Activated naive CD8-positive, alpha-beta T cell treated with anti-CD3 and anti-CD28 coated beads, Interleukin-2, amount 50 U/mL, for 24 hours (primary cell): ENCODE measurements at regions not wholly inside any gene's neighbourhood (a gene's known extent, or its start where the extent isn't known, plus 50 kb on each side); places are given as distances from the start of the nearest gene placed in this dataset.

Source experiments
- ATAC-seq: fragments of 150-1000 bp; cut with Tn5 transposase; one replicate; pipeline ENCODE4 v1.10.0; 2021
- DNase-seq: peaks from one replicate; pipeline ENCODE4 v3.0.0; 2021
- H3K27ac Mint-ChIP-seq: one replicate; pipeline ENCODE4 v1.8.0; 2021; ENCODE audit warnings: mild to moderate bottlenecking, mixed read lengths
- H3K27me3 Mint-ChIP-seq: one replicate; pipeline ENCODE4 v1.8.0; 2021; ENCODE audit warnings: mixed read lengths
- H3K36me3 Mint-ChIP-seq: one replicate; pipeline ENCODE4 v1.8.0; 2021; ENCODE audit warnings: low read depth, mixed read lengths
- H3K4me1 Mint-ChIP-seq: one replicate; pipeline ENCODE4 v1.8.0; 2021; ENCODE audit warnings: mixed read lengths
- H3K4me3 Mint-ChIP-seq: one replicate; pipeline ENCODE4 v1.8.0; 2021; ENCODE audit warnings: mild to moderate bottlenecking, moderate library complexity, mixed read lengths
- H3K9me3 Mint-ChIP-seq: one replicate; pipeline ENCODE4 v1.8.0; 2021; ENCODE audit warnings: mixed read lengths

- ATAC-seq (no peak), DNase-seq (no peak)
- H3K27ac Mint-ChIP-seq, result no peak overlapping the region
- no peaks in the 10 kb centered on the region for H3K36me3 Mint-ChIP-seq
- no peaks in the 10 kb centered on the region for H3K4me1 Mint-ChIP-seq
- no peak overlapping the region for H3K4me3 Mint-ChIP-seq
- no peaks in the 10 kb centered on the region for H3K27me3 Mint-ChIP-seq
- peaks cover 9% of the 10 kb centered on the region for H3K9me3 Mint-ChIP-seq
Observed at GRCh38 chr3:76063811-76064210, 278.5 kb upstream of the ZNF717 start.

- H3K27ac Mint-ChIP-seq, result no peak overlapping the region
- no peak for DNase-seq
- no peak for ATAC-seq
- H3K9me3 Mint-ChIP-seq, result peaks cover 13% of the 10 kb centered on the region
- no peaks in the 10 kb centered on the region for H3K27me3 Mint-ChIP-seq
- H3K4me3 Mint-ChIP-seq, result no peak overlapping the region
- H3K4me1 Mint-ChIP-seq, result no peaks in the 10 kb centered on the region
- no peaks in the 10 kb centered on the region for H3K36me3 Mint-ChIP-seq
Observed at GRCh38 chr3:76065964-76066363, 280.6 kb upstream of the ZNF717 start.

GRCh38 chr3:76078101-76078500 is 292.8 kb upstream of the ZNF717 start:
- Mint-ChIP-seq H3K36me3 (no peaks in the 10 kb centered on the region), H3K27ac (no peak overlapping the region), H3K27me3 (no peaks in the 10 kb centered on the region), H3K4me3 (no peak overlapping the region), H3K9me3 (peaks cover 3% of the 10 kb centered on the region), H3K4me1 (no peaks in the 10 kb centered on the region)
- ATAC-seq, result no peak
- DNase-seq, result no peak

- ATAC-seq, result no peak
Observed at GRCh38 chr3:76083992-76084391, 298.6 kb upstream of the ZNF717 start.

GRCh38 chr3:76096036-76096435 is 310.7 kb upstream of the ZNF717 start:
- no peaks in the 10 kb centered on the region for H3K4me1 Mint-ChIP-seq
- DNase-seq, result no peak
- no peak overlapping the region for H3K27ac Mint-ChIP-seq
- no peak overlapping the region for H3K4me3 Mint-ChIP-seq
- H3K9me3 Mint-ChIP-seq, result peaks cover 12% of the 10 kb centered on the region
- no peaks in the 10 kb centered on the region for H3K27me3 Mint-ChIP-seq
- no peaks in the 10 kb centered on the region for H3K36me3 Mint-ChIP-seq
- ATAC-seq, result no peak

More at GRCh38 chr3:76083992-76084391, 298.6 kb upstream of the ZNF717 start:
- H3K4me1 Mint-ChIP-seq, result no peaks in the 10 kb centered on the region
- H3K36me3 Mint-ChIP-seq, result no peaks in the 10 kb centered on the region
- H3K27me3 Mint-ChIP-seq, result no peaks in the 10 kb centered on the region
- no peak overlapping the region for H3K27ac Mint-ChIP-seq
- H3K9me3 Mint-ChIP-seq, result peaks cover 31% of the 10 kb centered on the region
- H3K4me3 Mint-ChIP-seq, result no peak overlapping the region
- no peak for DNase-seq

- Mint-ChIP-seq H3K4me3 (no peak overlapping the region), H3K27me3 (no peaks in the 10 kb centered on the region), H3K27ac (no peak overlapping the region), H3K4me1 (no peaks in the 10 kb centered on the region), H3K9me3 (peaks cover 15% of the 10 kb centered on the region), H3K36me3 (no peaks in the 10 kb centered on the region)
- ATAC-seq (no peak), DNase-seq (no peak)
Observed at GRCh38 chr3:76096836-76097588, 311.7 kb upstream of the ZNF717 start.

GRCh38 chr3:76097589-76097969 is 312.2 kb upstream of the ZNF717 start:
- DNase-seq (no peak), ATAC-seq (no peak)
- Mint-ChIP-seq H3K27me3 (no peaks in the 10 kb centered on the region), H3K36me3 (no peaks in the 10 kb centered on the region), H3K4me1 (no peaks in the 10 kb centered on the region), H3K4me3 (no peak overlapping the region), H3K9me3 (peaks cover 15% of the 10 kb centered on the region), H3K27ac (no peak overlapping the region)

GRCh38 chr3:76099956-76100355 is 314.6 kb upstream of the ZNF717 start:
- H3K36me3 Mint-ChIP-seq, result no peaks in the 10 kb centered on the region
- no peaks in the 10 kb centered on the region for H3K27me3 Mint-ChIP-seq
- H3K9me3 Mint-ChIP-seq, result peaks cover 13% of the 10 kb centered on the region
- no peak overlapping the region for H3K27ac Mint-ChIP-seq
- no peak for DNase-seq
- H3K4me3 Mint-ChIP-seq, result no peak overlapping the region
- H3K4me1 Mint-ChIP-seq, result no peaks in the 10 kb centered on the region
- no peak for ATAC-seq

- no peak for DNase-seq
- Mint-ChIP-seq H3K27me3 (no peaks in the 10 kb centered on the region), H3K4me1 (no peaks in the 10 kb centered on the region), H3K9me3 (no peaks in the 10 kb centered on the region), H3K4me3 (no peak overlapping the region), H3K36me3 (no peaks in the 10 kb centered on the region), H3K27ac (no peak overlapping the region)
- no peak for ATAC-seq
Observed at GRCh38 chr3:76107935-76108570, 322.7 kb upstream of the ZNF717 start.

- no peak overlapping the region for H3K27ac Mint-ChIP-seq
- H3K36me3 Mint-ChIP-seq, result no peaks in the 10 kb centered on the region
- H3K27me3 Mint-ChIP-seq, result no peaks in the 10 kb centered on the region
- DNase-seq, result no peak
- no peaks in the 10 kb centered on the region for H3K9me3 Mint-ChIP-seq
- H3K4me3 Mint-ChIP-seq, result no peak overlapping the region
- ATAC-seq, result no peak
- no peaks in the 10 kb centered on the region for H3K4me1 Mint-ChIP-seq
Observed at GRCh38 chr3:76111808-76112207, 326.5 kb upstream of the ZNF717 start.

GRCh38 chr3:76122007-76122406 is 336.7 kb upstream of the ZNF717 start:
- Mint-ChIP-seq H3K27ac (no peak overlapping the region), H3K4me1 (no peaks in the 10 kb centered on the region), H3K9me3 (peaks cover 15% of the 10 kb centered on the region), H3K27me3 (no peaks in the 10 kb centered on the region), H3K36me3 (no peaks in the 10 kb centered on the region), H3K4me3 (no peak overlapping the region)
- DNase-seq (no peak), ATAC-seq (no peak)

- ATAC-seq (no peak), DNase-seq (no peak)
- Mint-ChIP-seq H3K27ac (no peak overlapping the region), H3K27me3 (no peaks in the 10 kb centered on the region), H3K36me3 (no peaks in the 10 kb centered on the region), H3K9me3 (peaks cover 6% of the 10 kb centered on the region), H3K4me3 (no peak overlapping the region), H3K4me1 (no peaks in the 10 kb centered on the region)
Observed at GRCh38 chr3:76129441-76129840, 344.1 kb upstream of the ZNF717 start.

GRCh38 chr3:76131396-76132153 is 346.2 kb upstream of the ZNF717 start:
- no peak for DNase-seq
- Mint-ChIP-seq H3K27ac (no peak overlapping the region), H3K4me3 (no peak overlapping the region), H3K9me3 (no peaks in the 10 kb centered on the region), H3K36me3 (no peaks in the 10 kb centered on the region), H3K27me3 (no peaks in the 10 kb centered on the region), H3K4me1 (no peaks in the 10 kb centered on the region)
- ATAC-seq, result no peak

- H3K4me1 Mint-ChIP-seq, result no peaks in the 10 kb centered on the region
Observed at GRCh38 chr3:76132154-76132470, 346.8 kb upstream of the ZNF717 start.

GRCh38 chr3:76134166-76134565 is 348.8 kb upstream of the ZNF717 start:
- no peaks in the 10 kb centered on the region for H3K36me3 Mint-ChIP-seq
- ATAC-seq, result no peak
- H3K9me3 Mint-ChIP-seq, result no peaks in the 10 kb centered on the region
- DNase-seq, result no peak
- H3K27me3 Mint-ChIP-seq, result no peaks in the 10 kb centered on the region
- no peaks in the 10 kb centered on the region for H3K4me1 Mint-ChIP-seq
- H3K4me3 Mint-ChIP-seq, result no peak overlapping the region
- no peak overlapping the region for H3K27ac Mint-ChIP-seq

More at GRCh38 chr3:76132154-76132470, 346.8 kb upstream of the ZNF717 start:
- no peak for DNase-seq
- H3K27ac Mint-ChIP-seq, result no peak overlapping the region
- H3K9me3 Mint-ChIP-seq, result no peaks in the 10 kb centered on the region
- ATAC-seq, result no peak
- no peaks in the 10 kb centered on the region for H3K36me3 Mint-ChIP-seq
- no peaks in the 10 kb centered on the region for H3K27me3 Mint-ChIP-seq
- H3K4me3 Mint-ChIP-seq, result no peak overlapping the region
